Heart left ventricle (tissue), 13 donors: ENCODE measurements at regions not wholly inside any gene's neighbourhood (a gene's known extent, or its start where the extent isn't known, plus 50 kb on each side); places are given as distances from the start of the nearest gene placed in this dataset.

ENCODE experiments used
- CTCF ChIP-seq, 12 donors: fragments of 200-600 bp; sonication (generic) in 4 of 12; IDR thresholded peaks; one replicate each; pipeline versions ENCODE4 v1.5.0 to v1.8.0; 2018 to 2022; ENCODE audit warnings: antibody characterized with exemption in 12 of 12, mild to moderate bottlenecking in 5 of 12
- POLR2A ChIP-seq, 2 donors: fragments of 450-650 bp; IDR thresholded peaks; one replicate each; pipeline ENCODE4 v1.6.1; 2017; ENCODE audit warnings: antibody characterized with exemption in 2 of 2, mild to moderate bottlenecking in 2 of 2, moderate library complexity in 2 of 2
- donor health status: ischemic (EF 13 %, LVEDD 7.1; RV severe dilation, severe dysfunction).
- donor health status: DM: no; HTN: yes; CAD: no.
- donor health status: DM: no; HTN: no; CAD: no.
- donor health status: ischemic (EF 25% LVEDD 6.9; RV normal size, moderate dysfunction).
- donor health status: ischemic (EF 25% LVEDD 5.7; RV mildly dilated, moderate dysfunction).
- donor health status: ischemic (EF 35%, LVEDD 5.7; RV mildly dilated, moderate dysfunction).
- donor health status: nonischemic (EF 11% LVEDD 7.7; RV severe dilation, severe dysfunction).
- donor health status: DM: yes; HTN: yes; CAD: no.
- donor health status: PGD.
- donor health status: ischemic (EF 29% LVEDD 5.4; RV normal size, mild dysfunction).
- donor health status: nonischemic (EF 23%, LVEDD 6.1; RV moderate dilation, normal function).

- no peak for TF ChIP-seq CTCF (IDR thresholded peaks at IDR 0.05)
- TF ChIP-seq POLR2A (IDR thresholded peaks at IDR 0.05), result no peak
These were observed 290.4 kb downstream of the TOX3 start for GRCh38 chr16:52256310-52257078.
